NB4 (cell line): ENCODE measurements at regions not wholly inside any gene's neighbourhood (a gene's known extent, or its start where the extent isn't known, plus 50 kb on each side); places are given as distances from the start of the nearest gene placed in this dataset.

Experiments used
- CTCF ChIP-seq: IDR thresholded peaks from one replicate; pipeline ENCODE4 v1.5.1; 2012; ENCODE audit warnings: low read depth, low read length
- MAX ChIP-seq: IDR thresholded peaks from 2 replicates; pipeline ENCODE4 v1.6.1; 2011; ENCODE audit warnings: low read depth, low read length
- POLR2A ChIP-seq: IDR thresholded peaks from 2 replicates; pipeline ENCODE4 v1.6.1; 2011; ENCODE audit warnings: mild to moderate bottlenecking; ENCODE audit not compliant: insufficient read length; ENCODE audit errors: extremely low read depth

- TF ChIP-seq POLR2A (no peak), CTCF (no peak), MAX (no peak)
These were observed 359.5 kb downstream of the CETN3 start for GRCh38 chr5:90050103-90050502.
